Stimulated activated memory B cell treated with anti-CD40 and anti-IgM and Interleukin-4, amounts not matched to agents 10 μg/mL and 1 μg/mL and 100 μg/mL, for 72 hours (primary cell): ENCODE measurements at regions not wholly inside any gene's neighbourhood (a gene's known extent, or its start where the extent isn't known, plus 50 kb on each side); places are given as distances from the start of the nearest gene placed in this dataset.
A peak's percentile ranks its signal among the peaks of the same experiment; 100 is the strongest.

Experiments
- ATAC-seq: fragments of 150-1000 bp; cut with Tn5 transposase; 2 replicates; pipeline ENCODE4 v1.10.0; 2021
- H3K27ac Mint-ChIP-seq: one replicate; pipeline ENCODE4 v1.8.0; 2022; ENCODE audit warnings: mild to moderate bottlenecking, mixed read lengths
- H3K27me3 Mint-ChIP-seq: one replicate; pipeline ENCODE4 v1.8.0; 2022; ENCODE audit warnings: mixed read lengths
- H3K36me3 Mint-ChIP-seq: one replicate; pipeline ENCODE4 v1.8.0; 2022; ENCODE audit warnings: mixed read lengths
- H3K4me1 Mint-ChIP-seq: one replicate; pipeline ENCODE4 v1.8.0; 2022; ENCODE audit warnings: mixed read lengths
- H3K4me3 Mint-ChIP-seq: one replicate; pipeline ENCODE4 v1.8.0; 2022; ENCODE audit warnings: mild to moderate bottlenecking, moderate library complexity, mixed read lengths
- H3K9me3 Mint-ChIP-seq: one replicate; pipeline ENCODE4 v1.8.0; 2022; ENCODE audit warnings: mixed read lengths

DNA sequence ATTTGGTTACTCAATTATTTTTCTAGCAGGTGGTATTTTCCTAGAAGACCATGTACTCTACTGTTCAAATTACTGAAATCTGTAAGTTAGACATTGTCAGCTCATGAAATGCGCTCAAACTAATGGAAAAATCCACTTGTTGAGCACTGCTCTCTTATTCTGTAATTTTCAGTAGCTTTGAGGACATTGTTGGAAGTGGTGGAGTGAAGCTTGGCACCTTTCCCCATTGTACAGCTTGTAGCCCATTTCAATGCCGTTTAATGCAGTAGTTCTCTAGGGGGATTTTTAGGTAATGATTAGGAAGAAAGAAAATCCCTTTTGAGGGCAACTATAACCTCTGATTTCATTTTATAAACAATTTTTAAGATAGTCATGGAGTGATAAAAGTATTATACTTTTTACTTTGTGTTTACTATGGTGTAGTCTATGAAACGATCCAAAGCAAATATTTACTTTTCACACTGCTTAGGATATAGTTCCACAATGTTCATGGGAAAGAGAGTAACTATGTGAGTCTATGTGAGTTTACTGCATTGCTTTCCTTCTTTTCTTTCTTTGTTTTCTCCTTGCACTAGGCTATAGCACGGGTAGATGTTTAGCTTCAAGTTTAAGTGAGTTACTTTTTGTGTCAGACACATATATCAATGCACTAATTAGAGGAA, 165.8 kb upstream of the ANKH start:
- Mint-ChIP-seq H3K4me1 (no peaks in the 10 kb centered on the region), H3K27me3 (peaks cover 14% of the 10 kb centered on the region), H3K27ac (no peak overlapping the region), H3K9me3 (peaks cover 14% of the 10 kb centered on the region), H3K4me3 (no peak overlapping the region), H3K36me3 (peaks cover 4% of the 10 kb centered on the region)
- no peak for ATAC-seq

DNA sequence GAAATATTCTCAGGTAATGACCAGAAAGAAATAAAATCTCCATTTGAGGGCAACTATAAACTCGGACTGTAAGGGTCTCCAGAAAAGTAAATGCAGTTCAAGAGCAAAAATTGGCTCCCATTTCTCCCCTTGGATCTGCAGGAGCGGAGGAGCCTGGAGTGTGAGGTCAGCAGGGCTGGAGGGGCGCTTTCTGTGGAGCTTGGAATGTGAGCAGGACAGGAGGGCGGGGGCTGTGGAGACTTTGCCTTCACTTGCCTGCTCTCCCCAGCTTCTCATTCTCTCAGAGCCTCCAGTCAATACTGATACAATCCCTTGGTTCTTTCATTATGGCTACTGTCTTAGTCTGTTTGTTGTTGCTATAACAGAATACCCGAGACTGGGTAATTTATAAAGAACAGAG, 162.8 kb upstream of the ANKH start:
- Mint-ChIP-seq H3K27me3 (peaks cover 14% of the 10 kb centered on the region), H3K27ac (no peak overlapping the region), H3K9me3 (peaks cover 6% of the 10 kb centered on the region), H3K4me1 (no peaks in the 10 kb centered on the region), H3K4me3 (no peak overlapping the region), H3K36me3 (peaks cover 4% of the 10 kb centered on the region)
- no peak for ATAC-seq

DNA sequence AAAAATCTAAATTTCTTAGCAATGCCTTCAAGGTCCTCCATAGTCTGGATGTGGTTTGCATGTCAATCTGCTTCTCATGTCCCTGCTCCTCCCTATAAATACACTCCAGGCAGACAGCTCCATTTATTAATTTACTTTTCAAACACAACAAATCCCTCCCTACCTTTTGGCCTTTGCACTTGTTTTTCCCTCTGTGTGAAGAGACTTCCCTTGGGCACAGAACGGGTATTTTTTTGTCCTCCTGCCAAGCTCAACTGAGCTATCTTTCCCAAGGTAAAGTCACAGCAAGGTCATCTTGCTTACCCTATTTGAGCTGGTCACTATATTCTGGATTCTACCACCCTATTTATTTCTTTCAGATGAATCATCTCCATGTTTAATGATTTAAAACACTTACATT, 159.6 kb upstream of the ANKH start:
- no peak for ATAC-seq
- no peak overlapping the region for H3K27ac Mint-ChIP-seq
- no peak overlapping the region for H3K4me3 Mint-ChIP-seq
- no peaks in the 10 kb centered on the region for H3K4me1 Mint-ChIP-seq
- H3K9me3 Mint-ChIP-seq, result no peaks in the 10 kb centered on the region
- no peaks in the 10 kb centered on the region for H3K36me3 Mint-ChIP-seq
- H3K27me3 Mint-ChIP-seq, result peaks cover 41% of the 10 kb centered on the region

DNA sequence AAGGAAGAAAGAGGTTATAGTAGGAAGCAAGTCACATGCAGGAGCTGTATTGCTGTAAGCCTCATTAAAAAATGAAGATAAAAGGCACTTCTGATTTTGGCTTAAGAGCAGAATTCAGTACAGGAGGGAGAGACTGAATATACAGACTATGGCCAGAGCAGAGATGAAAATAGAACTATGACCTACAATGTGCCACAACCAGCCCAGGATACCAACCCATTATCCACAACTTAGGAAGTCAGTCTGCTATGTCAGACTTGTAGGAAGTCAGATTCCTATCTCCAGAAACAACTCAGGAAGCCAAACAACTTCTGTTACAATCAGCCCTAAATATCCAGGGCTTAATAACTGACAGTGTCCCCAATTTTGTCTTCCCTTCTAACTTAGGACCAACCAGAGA, 156.2 kb upstream of the ANKH start:
- ATAC-seq, result no peak
- Mint-ChIP-seq H3K36me3 (no peaks in the 10 kb centered on the region), H3K9me3 (peaks cover 2% of the 10 kb centered on the region), H3K4me1 (no peaks in the 10 kb centered on the region), H3K4me3 (no peak overlapping the region), H3K27ac (no peak overlapping the region), H3K27me3 (peaks cover 41% of the 10 kb centered on the region)

DNA sequence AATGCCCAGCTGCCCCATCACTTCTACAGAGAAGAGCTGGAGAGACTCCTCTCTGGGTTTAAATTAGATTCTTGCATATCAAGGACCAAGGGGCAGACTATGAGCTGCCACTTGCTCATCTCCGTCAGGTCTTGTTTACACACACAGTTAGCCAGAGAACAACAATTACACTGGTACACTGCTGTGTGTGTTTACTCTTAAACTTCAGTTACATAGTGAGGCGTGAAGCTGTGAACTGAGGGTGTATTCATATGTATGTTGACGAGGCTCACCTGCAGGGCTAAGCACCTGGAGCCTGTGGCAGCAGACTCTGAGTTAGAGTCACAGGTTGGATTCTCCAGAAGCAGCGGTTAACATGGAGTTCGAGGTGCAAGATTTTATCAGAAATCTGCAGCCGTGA, 155.4 kb upstream of the ANKH start:
- Mint-ChIP-seq H3K27me3 (peaks cover 41% of the 10 kb centered on the region), H3K27ac (no peak overlapping the region), H3K9me3 (peaks cover 2% of the 10 kb centered on the region), H3K4me1 (no peaks in the 10 kb centered on the region), H3K36me3 (no peaks in the 10 kb centered on the region), H3K4me3 (no peak overlapping the region)
- ATAC-seq, result no peak

DNA sequence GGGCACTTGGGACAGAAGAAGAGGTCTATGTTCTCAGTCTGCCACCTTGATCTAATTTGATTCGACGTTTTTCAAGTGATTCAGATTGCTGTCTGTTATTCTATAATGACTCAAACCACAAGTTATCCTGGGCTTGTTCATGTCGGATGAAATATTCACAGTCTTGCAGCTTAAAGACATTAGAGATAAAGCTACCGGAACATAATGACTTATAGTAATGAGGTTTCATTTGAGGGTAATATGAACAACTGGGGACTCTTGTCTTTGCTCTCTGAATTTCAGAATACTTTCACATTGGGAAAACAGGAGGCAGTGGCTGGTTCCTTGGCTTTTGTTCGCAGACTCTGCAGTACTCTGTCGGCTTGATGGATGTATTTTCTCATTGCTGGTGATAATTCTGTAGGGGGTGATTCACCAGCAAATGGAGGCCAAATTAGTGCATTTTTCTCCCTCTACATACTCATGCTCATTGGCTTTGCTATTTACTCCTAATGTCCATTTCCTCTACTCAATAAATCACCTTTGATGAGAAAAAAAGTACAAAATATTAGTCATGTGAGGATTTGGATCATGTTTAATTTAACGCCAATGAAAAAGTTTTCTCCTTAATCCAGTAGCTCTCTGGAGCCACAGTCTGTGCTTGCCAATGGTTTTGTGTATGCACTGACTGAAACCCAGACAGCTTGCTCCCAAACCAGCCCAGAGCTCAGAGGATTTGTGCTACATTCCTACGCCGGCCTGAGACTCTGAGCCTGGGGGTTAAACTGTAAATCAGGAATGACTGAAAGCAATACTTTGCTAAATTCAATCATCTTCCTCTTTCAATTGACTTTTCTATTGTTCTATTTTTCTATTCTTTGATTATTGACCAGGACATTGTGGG, 154.7 kb upstream of the ANKH start:
- ATAC-seq, result no peak
- no peak overlapping the region for H3K27ac Mint-ChIP-seq
- peaks cover 2% of the 10 kb centered on the region for H3K9me3 Mint-ChIP-seq
- H3K4me1 Mint-ChIP-seq, result no peaks in the 10 kb centered on the region
- no peak overlapping the region for H3K4me3 Mint-ChIP-seq
- H3K36me3 Mint-ChIP-seq, result no peaks in the 10 kb centered on the region
- H3K27me3 Mint-ChIP-seq, result peaks cover 41% of the 10 kb centered on the region

DNA sequence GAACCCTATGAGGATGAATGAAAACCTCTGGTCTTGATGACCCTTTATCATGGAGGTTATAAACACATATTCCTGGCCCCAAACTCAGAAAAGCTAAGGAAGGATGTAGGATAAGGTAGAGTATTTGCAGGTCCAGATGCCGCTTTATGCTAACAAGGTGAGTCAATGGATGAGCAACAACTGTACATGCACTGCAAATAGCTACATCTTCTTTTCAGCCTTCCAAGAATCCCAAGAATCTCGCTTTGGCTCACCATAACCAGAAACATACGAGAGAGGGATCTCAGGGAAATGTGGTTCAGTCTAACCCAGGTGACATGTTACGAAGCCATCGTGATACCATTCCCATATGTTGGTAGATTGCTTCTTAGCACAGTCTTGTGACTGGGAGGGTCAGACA, 152.3 kb upstream of the ANKH start:
- Mint-ChIP-seq H3K4me3 (no peak overlapping the region), H3K9me3 (peaks cover 2% of the 10 kb centered on the region), H3K4me1 (no peaks in the 10 kb centered on the region), H3K27me3 (peaks cover 55% of the 10 kb centered on the region), H3K36me3 (no peaks in the 10 kb centered on the region), H3K27ac (no peak overlapping the region)
- ATAC-seq, result no peak

DNA sequence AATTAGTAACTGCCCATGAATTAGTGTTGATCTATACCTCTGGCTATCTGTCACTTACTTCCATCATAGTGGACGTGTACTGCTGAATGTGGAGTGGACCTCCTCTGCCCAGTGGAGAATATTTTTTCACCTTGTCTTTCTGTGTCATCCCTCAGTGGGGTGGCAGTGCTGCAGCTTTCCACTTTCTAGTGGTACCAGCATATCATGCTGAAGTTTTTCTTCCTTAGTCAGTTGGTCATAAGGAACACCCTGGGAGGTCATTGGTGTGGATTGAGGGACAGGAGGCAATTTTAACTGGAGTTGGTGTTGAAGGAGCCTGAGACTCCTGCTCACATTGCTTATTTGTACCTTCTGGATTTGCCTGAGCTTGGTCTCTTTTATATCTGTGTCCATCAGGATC, 151.7 kb upstream of the ANKH start:
- Mint-ChIP-seq H3K36me3 (no peaks in the 10 kb centered on the region), H3K9me3 (peaks cover 2% of the 10 kb centered on the region), H3K4me1 (no peaks in the 10 kb centered on the region), H3K27ac (no peak overlapping the region), H3K4me3 (no peak overlapping the region), H3K27me3 (peaks cover 49% of the 10 kb centered on the region)
- no peak for ATAC-seq

DNA sequence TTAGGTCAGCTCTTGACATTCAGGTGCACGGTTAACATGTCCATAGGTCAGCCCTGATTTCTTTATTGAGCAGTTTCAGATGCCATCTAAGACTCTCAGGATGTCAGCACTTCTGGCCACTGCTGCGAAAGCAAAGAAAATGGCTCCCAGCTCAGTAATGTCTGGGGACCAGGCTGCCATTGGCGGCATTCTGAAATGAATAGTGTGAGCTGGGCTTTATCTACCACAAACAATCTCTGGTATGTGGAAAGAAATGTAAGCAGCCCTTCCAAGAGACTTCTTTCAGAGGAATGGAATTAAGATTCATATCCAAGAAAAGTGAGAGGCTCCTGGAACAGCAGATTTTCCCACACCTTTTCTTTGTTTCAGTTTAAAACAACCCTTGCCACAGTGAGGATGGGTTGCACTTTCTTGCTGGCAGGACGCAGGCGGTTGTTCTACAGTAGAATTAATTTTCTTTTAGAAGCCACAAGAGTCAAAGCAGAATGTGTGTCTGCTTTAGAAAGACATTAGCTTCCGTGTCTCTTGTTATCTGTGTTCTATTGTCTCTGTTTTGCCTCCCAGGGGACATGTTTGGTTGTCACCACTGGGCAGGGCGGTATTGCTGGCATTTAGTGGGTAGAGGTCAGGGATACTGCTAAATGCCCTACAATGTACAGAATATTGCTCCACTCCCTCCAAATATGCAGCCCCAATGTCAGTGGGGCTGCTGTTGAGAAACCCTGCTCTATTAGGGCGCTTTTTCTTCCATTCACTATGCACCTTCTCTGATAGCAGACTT, 149.9 kb upstream of the ANKH start:
- peaks cover 5% of the 10 kb centered on the region for H3K9me3 Mint-ChIP-seq
- H3K27me3 Mint-ChIP-seq, result peaks cover 31% of the 10 kb centered on the region
- H3K4me3 Mint-ChIP-seq, result no peak overlapping the region
- no peaks in the 10 kb centered on the region for H3K36me3 Mint-ChIP-seq
- no peak overlapping the region for H3K27ac Mint-ChIP-seq
- H3K4me1 Mint-ChIP-seq, result no peaks in the 10 kb centered on the region
- ATAC-seq, result no peak

DNA sequence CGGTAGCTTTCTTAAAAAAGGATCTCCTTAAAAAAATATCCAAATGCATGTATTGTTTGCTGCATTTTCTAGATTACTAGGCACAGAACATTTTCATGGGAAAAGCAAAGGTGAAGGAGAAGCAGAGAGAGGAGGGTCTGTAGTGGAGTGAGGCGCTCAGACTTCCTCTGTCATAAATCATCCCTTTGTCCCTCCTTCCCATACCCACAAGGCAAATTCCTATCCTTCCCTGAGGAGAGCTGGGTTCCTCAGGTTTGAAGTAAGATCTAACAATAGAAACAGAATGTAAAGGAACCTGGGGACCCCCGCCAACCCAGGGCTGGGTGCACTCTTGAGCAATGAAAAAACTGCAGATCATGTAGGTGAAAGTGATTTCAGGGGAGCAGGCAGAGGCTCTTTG, 149.2 kb upstream of the ANKH start:
- H3K4me1 Mint-ChIP-seq, result no peaks in the 10 kb centered on the region
- H3K27ac Mint-ChIP-seq, result no peak overlapping the region
- no peak for ATAC-seq
- H3K27me3 Mint-ChIP-seq, result peaks cover 24% of the 10 kb centered on the region
- H3K4me3 Mint-ChIP-seq, result no peak overlapping the region
- no peaks in the 10 kb centered on the region for H3K36me3 Mint-ChIP-seq
- H3K9me3 Mint-ChIP-seq, result peaks cover 5% of the 10 kb centered on the region

DNA sequence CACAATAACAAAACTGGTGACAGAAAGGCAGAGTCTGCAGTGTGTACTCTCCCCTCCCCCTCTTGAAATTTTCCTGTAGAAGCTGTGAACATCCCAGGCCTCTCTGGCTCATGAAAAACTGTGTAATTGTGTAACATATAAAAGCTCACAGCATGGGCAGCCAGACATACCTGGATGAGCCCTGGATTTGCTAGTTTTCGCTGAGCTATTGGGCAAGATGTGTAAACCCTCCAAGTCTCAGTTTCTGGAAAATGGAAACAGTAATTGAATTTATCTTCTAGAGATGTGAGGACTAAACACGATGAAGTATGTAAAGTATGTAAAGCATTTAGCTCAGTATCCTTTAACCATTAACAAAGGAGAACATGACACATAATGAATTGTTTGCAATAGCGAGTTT, 143.2 kb upstream of the ANKH start:
- Mint-ChIP-seq H3K4me1 (no peaks in the 10 kb centered on the region), H3K27ac (no peak overlapping the region), H3K27me3 (peaks cover 2% of the 10 kb centered on the region), H3K9me3 (peaks cover 2% of the 10 kb centered on the region), H3K36me3 (no peaks in the 10 kb centered on the region), H3K4me3 (no peak overlapping the region)
- no peak for ATAC-seq

DNA sequence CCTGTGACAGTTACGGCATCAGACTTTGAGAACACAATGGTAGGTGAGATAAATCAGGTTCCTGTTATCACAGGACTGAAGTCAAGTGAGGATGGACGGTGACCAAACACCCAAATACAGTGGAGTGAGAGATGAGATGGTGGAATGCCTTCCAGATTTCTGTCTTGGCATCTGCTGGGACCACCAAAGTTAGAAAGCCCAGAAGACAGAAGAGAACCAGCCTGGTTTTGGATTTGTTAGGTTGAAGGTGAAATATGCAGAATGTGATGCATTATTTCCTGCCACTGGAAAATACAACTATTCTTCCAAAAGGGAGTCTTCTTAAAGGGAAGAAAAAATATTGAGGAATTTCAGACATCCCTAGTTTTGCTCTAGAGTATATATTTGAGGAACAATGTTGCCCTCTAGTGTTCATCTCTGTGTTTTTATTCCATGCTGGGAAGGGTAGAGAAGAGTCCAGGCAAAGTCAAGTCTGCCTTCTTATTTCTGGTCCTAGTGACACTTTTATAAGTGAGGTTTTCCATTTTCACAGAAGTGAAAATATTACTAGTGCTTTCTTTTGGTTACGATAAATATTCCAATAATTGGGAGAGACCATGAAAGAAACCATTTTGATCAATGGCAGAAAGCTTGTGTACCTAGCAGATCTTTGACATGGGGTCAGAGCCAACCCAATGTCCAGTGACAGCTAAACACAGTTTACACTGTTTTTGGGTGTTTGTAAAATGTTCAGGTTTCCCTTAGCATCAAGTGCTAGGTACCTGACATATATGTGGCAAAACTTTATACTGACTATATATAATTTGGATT, 142.3 kb upstream of the ANKH start:
- ATAC-seq, result peak; percentile 68
- Mint-ChIP-seq H3K36me3 (no peaks in the 10 kb centered on the region), H3K4me3 (no peak overlapping the region), H3K4me1 (no peaks in the 10 kb centered on the region), H3K27ac (no peak overlapping the region), H3K27me3 (no peaks in the 10 kb centered on the region), H3K9me3 (peaks cover 2% of the 10 kb centered on the region)

DNA sequence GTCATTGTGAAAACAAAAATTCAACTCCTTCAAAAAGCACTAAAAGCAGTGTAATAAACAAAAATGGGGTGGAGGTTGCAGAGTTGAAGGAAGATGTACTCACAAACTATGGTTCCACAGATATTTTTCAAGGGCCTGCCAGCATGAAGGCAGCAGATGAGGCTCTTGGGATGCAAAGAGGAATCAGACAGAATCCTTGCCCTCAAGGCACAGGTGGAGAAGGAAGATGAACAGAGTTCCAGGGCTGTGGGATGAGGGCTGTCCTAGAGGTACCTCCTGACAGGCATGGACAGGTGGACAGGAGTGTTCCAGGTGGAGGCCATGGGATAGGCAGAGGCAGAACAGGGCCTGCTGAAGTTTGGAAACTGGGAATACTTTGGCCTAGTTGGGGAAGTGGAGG, 140.5 kb upstream of the ANKH start:
- ATAC-seq, result no peak
- Mint-ChIP-seq H3K4me3 (no peak overlapping the region), H3K9me3 (no peaks in the 10 kb centered on the region), H3K27me3 (no peaks in the 10 kb centered on the region), H3K27ac (no peak overlapping the region), H3K4me1 (no peaks in the 10 kb centered on the region), H3K36me3 (no peaks in the 10 kb centered on the region)

DNA sequence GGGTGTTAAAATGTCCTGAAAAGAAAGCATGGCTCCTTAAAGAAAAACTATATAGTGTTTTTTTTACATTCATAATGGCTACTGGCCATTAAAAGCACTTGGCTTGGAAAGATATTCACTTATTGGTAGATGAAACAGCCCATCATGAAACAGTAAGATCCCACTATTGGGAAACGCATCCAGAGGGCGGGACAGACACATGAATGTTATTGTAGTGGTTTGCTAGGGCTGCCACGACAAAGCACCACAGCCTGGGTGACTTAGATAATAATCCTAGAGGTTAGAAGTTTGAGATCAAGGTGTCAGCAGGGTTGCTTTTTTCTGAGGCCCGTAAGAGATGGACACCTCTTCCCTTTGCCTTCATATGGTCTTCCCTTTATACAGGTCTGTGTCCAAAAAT, 139.4 kb upstream of the ANKH start:
- Mint-ChIP-seq H3K36me3 (no peaks in the 10 kb centered on the region), H3K27ac (no peak overlapping the region), H3K9me3 (no peaks in the 10 kb centered on the region), H3K4me1 (no peaks in the 10 kb centered on the region), H3K27me3 (no peaks in the 10 kb centered on the region), H3K4me3 (no peak overlapping the region)
- ATAC-seq, result no peak

DNA sequence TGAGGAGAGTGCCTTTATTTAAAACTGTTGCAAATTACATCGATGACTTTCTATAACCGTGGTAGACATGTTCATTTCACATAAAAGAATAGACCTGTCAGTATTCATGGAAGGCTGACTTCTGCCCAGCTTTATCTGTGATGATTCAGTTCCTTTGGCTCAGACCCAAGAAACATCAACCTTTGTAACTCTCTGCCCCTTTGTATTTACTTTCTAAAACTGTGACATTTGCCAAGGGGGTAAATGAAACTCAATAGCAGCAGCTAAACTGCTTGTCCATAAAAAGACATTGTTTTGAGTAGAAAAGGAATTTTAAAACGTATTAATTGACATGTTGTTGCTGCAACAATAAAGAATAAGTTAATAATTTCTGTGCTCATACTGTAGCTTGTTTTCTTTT, 137.8 kb upstream of the ANKH start:
- H3K36me3 Mint-ChIP-seq, result no peaks in the 10 kb centered on the region
- no peak overlapping the region for H3K27ac Mint-ChIP-seq
- no peaks in the 10 kb centered on the region for H3K27me3 Mint-ChIP-seq
- ATAC-seq, result no peak
- H3K4me1 Mint-ChIP-seq, result peaks cover 7% of the 10 kb centered on the region
- no peak overlapping the region for H3K4me3 Mint-ChIP-seq
- no peaks in the 10 kb centered on the region for H3K9me3 Mint-ChIP-seq
